ENCODE measurements at regions not wholly inside any gene's neighbourhood (a gene's known extent, or its start where the extent isn't known, plus 50 kb on each side); places are given as distances from the start of the nearest gene placed in this dataset.
"Not testable (repeated sequence)": the region's sequence is repeated elsewhere in the genome, so short reads cannot be mapped to it uniquely, and the experiment has no call there.

- no peaks in the 10 kb centered on the region for H3K4me1 Mint-ChIP-seq
- DNase-seq = no peak
- H3K36me3 Mint-ChIP-seq = no peaks in the 10 kb centered on the region
- no peaks in the 10 kb centered on the region for H3K9me3 Mint-ChIP-seq
- H3K27ac Mint-ChIP-seq = no peak overlapping the region
- H3K27me3 Mint-ChIP-seq = no peaks in the 10 kb centered on the region
- H3K4me3 Mint-ChIP-seq = no peak overlapping the region
Observed at GRCh38 chr2:192729369-192729768, 534.6 kb upstream of the TMEFF2 start.

GRCh38 chr2:192725991-192726390, 531.3 kb upstream of the TMEFF2 start:
- Mint-ChIP-seq H3K4me3 (no peak overlapping the region), H3K36me3 (no peaks in the 10 kb centered on the region), H3K27ac (no peak overlapping the region), H3K27me3 (no peaks in the 10 kb centered on the region), H3K9me3 (no peaks in the 10 kb centered on the region), H3K4me1 (no peaks in the 10 kb centered on the region)
- no peak for DNase-seq

GRCh38 chr2:192719629-192720028, 524.9 kb upstream of the TMEFF2 start:
- no peaks in the 10 kb centered on the region for H3K27me3 Mint-ChIP-seq
- H3K27ac Mint-ChIP-seq = no peak overlapping the region
- H3K4me3 Mint-ChIP-seq = no peak overlapping the region
- no peaks in the 10 kb centered on the region for H3K4me1 Mint-ChIP-seq
- no peaks in the 10 kb centered on the region for H3K36me3 Mint-ChIP-seq
- H3K9me3 Mint-ChIP-seq = no peaks in the 10 kb centered on the region
- DNase-seq = no peak

GRCh38 chr2:192718340-192718739, 523.6 kb upstream of the TMEFF2 start:
- DNase-seq = no peak
- no peaks in the 10 kb centered on the region for H3K27me3 Mint-ChIP-seq
- H3K4me3 Mint-ChIP-seq = no peak overlapping the region
- no peak overlapping the region for H3K27ac Mint-ChIP-seq
- H3K9me3 Mint-ChIP-seq = no peaks in the 10 kb centered on the region
- H3K4me1 Mint-ChIP-seq = no peaks in the 10 kb centered on the region
- H3K36me3 Mint-ChIP-seq = no peaks in the 10 kb centered on the region

GRCh38 chr2:192700934-192701333, 506.2 kb upstream of the TMEFF2 start:
- DNase-seq = no peak
- H3K36me3 Mint-ChIP-seq = no peaks in the 10 kb centered on the region
- no peak overlapping the region for H3K4me3 Mint-ChIP-seq
- H3K4me1 Mint-ChIP-seq = no peaks in the 10 kb centered on the region
- no peaks in the 10 kb centered on the region for H3K9me3 Mint-ChIP-seq
- H3K27me3 Mint-ChIP-seq = no peaks in the 10 kb centered on the region
- H3K27ac Mint-ChIP-seq = no peak overlapping the region

GRCh38 chr2:192697880-192698279, 503.1 kb upstream of the TMEFF2 start:
- H3K4me1 Mint-ChIP-seq = no peaks in the 10 kb centered on the region
- no peaks in the 10 kb centered on the region for H3K9me3 Mint-ChIP-seq

GRCh38 chr2:192696857-192697256, 502.1 kb upstream of the TMEFF2 start:
- H3K9me3 Mint-ChIP-seq = no peaks in the 10 kb centered on the region
- H3K27me3 Mint-ChIP-seq = no peaks in the 10 kb centered on the region
- H3K36me3 Mint-ChIP-seq = no peaks in the 10 kb centered on the region
- no peak overlapping the region for H3K27ac Mint-ChIP-seq
- H3K4me3 Mint-ChIP-seq = no peak overlapping the region
- DNase-seq = no peak
- H3K4me1 Mint-ChIP-seq = no peaks in the 10 kb centered on the region

More at GRCh38 chr2:192697880-192698279, 503.1 kb upstream of the TMEFF2 start:
- no peaks in the 10 kb centered on the region for H3K27me3 Mint-ChIP-seq
- no peak for DNase-seq
- no peaks in the 10 kb centered on the region for H3K36me3 Mint-ChIP-seq
- H3K27ac Mint-ChIP-seq = no peak overlapping the region
- H3K4me3 Mint-ChIP-seq = no peak overlapping the region

GRCh38 chr2:192687015-192687414, 492.3 kb upstream of the TMEFF2 start:
- Mint-ChIP-seq H3K4me1 (no peaks in the 10 kb centered on the region), H3K36me3 (no peaks in the 10 kb centered on the region), H3K9me3 (no peaks in the 10 kb centered on the region), H3K4me3 (no peak overlapping the region), H3K27ac (no peak overlapping the region), H3K27me3 (no peaks in the 10 kb centered on the region)
- no peak for DNase-seq

- H3K36me3 Mint-ChIP-seq, H3K4me3 Mint-ChIP-seq, H3K4me1 Mint-ChIP-seq: not testable (repeated sequence)
Observed at GRCh38 chr2:192682511-192682910, 487.8 kb upstream of the TMEFF2 start.

GRCh38 chr2:192675681-192676080, 480.9 kb upstream of the TMEFF2 start:
- H3K4me1 Mint-ChIP-seq = no peaks in the 10 kb centered on the region
- no peak for DNase-seq
- no peak overlapping the region for H3K4me3 Mint-ChIP-seq
- H3K9me3 Mint-ChIP-seq = no peaks in the 10 kb centered on the region
- H3K27me3 Mint-ChIP-seq = no peaks in the 10 kb centered on the region
- no peaks in the 10 kb centered on the region for H3K36me3 Mint-ChIP-seq
- no peak overlapping the region for H3K27ac Mint-ChIP-seq

More at GRCh38 chr2:192682511-192682910, 487.8 kb upstream of the TMEFF2 start:
- H3K27me3 Mint-ChIP-seq, H3K9me3 Mint-ChIP-seq, H3K27ac Mint-ChIP-seq, DNase-seq: not testable (repeated sequence)

- no peaks in the 10 kb centered on the region for H3K36me3 Mint-ChIP-seq
- no peaks in the 10 kb centered on the region for H3K4me1 Mint-ChIP-seq
- no peak overlapping the region for H3K4me3 Mint-ChIP-seq
- no peak overlapping the region for H3K27ac Mint-ChIP-seq
- no peak for DNase-seq
- no peaks in the 10 kb centered on the region for H3K9me3 Mint-ChIP-seq
- H3K27me3 Mint-ChIP-seq = no peaks in the 10 kb centered on the region
Observed at GRCh38 chr2:192669505-192670091, 474.9 kb upstream of the TMEFF2 start.

GRCh38 chr2:192660555-192660954, 465.8 kb upstream of the TMEFF2 start:
- H3K27me3 Mint-ChIP-seq, H3K4me3 Mint-ChIP-seq, DNase-seq, H3K4me1 Mint-ChIP-seq, H3K27ac Mint-ChIP-seq, H3K9me3 Mint-ChIP-seq, H3K36me3 Mint-ChIP-seq: not testable (repeated sequence)

- DNase-seq = no peak
- Mint-ChIP-seq H3K9me3 (no peaks in the 10 kb centered on the region), H3K36me3 (no peaks in the 10 kb centered on the region), H3K27me3 (no peaks in the 10 kb centered on the region), H3K4me1 (no peaks in the 10 kb centered on the region), H3K4me3 (no peak overlapping the region), H3K27ac (no peak overlapping the region)
Observed at GRCh38 chr2:192657362-192657761, 462.6 kb upstream of the TMEFF2 start.

- Mint-ChIP-seq H3K4me1 (no peaks in the 10 kb centered on the region), H3K4me3 (no peak overlapping the region), H3K27ac (no peak overlapping the region), H3K9me3 (no peaks in the 10 kb centered on the region), H3K36me3 (no peaks in the 10 kb centered on the region), H3K27me3 (no peaks in the 10 kb centered on the region)
- no peak for DNase-seq
Observed at GRCh38 chr2:192655916-192656315, 461.2 kb upstream of the TMEFF2 start.

GRCh38 chr2:192645811-192646598, 451.3 kb upstream of the TMEFF2 start:
- H3K4me1 Mint-ChIP-seq = no peaks in the 10 kb centered on the region
- H3K4me3 Mint-ChIP-seq = no peak overlapping the region
- no peak overlapping the region for H3K27ac Mint-ChIP-seq
- H3K27me3 Mint-ChIP-seq = no peaks in the 10 kb centered on the region
- no peaks in the 10 kb centered on the region for H3K36me3 Mint-ChIP-seq
- no peaks in the 10 kb centered on the region for H3K9me3 Mint-ChIP-seq
- DNase-seq = no peak

- no peaks in the 10 kb centered on the region for H3K4me1 Mint-ChIP-seq
- H3K4me3 Mint-ChIP-seq = no peak overlapping the region
- H3K27ac Mint-ChIP-seq = no peak overlapping the region
- no peaks in the 10 kb centered on the region for H3K27me3 Mint-ChIP-seq
- H3K36me3 Mint-ChIP-seq = no peaks in the 10 kb centered on the region
- no peak for DNase-seq
- H3K9me3 Mint-ChIP-seq = no peaks in the 10 kb centered on the region
Observed at GRCh38 chr2:192634557-192634956, 439.8 kb upstream of the TMEFF2 start.
